HG03066 (cell line): ENCODE measurements at regions not wholly inside any gene's neighbourhood (a gene's known extent, or its start where the extent isn't known, plus 50 kb on each side); places are given as distances from the start of the nearest gene placed in this dataset.

Experiments used
- ATAC-seq: cut with Tn5 transposase; IDR thresholded peaks from one replicate; pipeline ENCODE4 v1.9.1; 2021; ENCODE audit warnings: low read depth; ENCODE audit not compliant: unreplicated experiment

GRCh38 chr7:123401295-123401694, 133.1 kb downstream of the IQUB start:
- no peak for ATAC-seq

DNA sequence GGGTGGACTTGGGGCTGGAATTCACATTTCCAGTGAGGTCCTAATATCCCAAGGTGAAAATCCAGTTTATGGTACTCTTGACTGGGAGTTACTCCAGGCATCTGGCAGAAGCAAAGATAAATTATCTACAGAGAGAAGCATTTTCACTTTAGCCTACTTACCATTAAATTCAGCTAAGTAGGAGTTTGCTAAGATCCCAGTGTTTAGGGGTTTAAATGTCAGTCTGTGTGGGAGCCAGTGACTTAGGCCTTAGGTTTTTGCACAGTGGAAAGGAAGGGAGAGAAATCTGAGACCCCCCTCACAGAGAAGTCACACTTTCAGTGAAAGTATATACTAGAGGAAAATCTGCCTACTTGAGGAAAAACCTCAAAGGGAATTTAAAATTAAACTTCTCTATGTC, 134.2 kb downstream of the IQUB start:
- no peak for ATAC-seq

DNA sequence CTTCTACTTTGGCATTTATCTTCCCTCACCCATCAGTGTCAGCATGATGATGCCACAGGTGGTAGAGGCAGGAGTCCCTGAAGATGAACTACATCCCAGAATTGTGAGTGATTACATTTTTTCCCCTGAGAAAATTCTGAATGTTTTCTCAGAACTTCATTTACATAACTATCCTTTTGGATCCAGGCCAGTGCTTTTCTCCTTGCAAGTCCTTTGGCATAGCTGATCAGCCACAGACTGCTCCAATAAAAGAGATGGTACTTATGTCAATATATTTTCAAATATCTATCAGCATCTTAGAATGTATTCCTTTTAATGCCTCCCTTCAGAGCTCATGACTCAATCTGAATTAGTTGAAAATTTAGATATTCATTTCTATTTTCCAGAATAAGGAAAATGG, 135.5 kb downstream of the IQUB start:
- ATAC-seq = no peak

DNA sequence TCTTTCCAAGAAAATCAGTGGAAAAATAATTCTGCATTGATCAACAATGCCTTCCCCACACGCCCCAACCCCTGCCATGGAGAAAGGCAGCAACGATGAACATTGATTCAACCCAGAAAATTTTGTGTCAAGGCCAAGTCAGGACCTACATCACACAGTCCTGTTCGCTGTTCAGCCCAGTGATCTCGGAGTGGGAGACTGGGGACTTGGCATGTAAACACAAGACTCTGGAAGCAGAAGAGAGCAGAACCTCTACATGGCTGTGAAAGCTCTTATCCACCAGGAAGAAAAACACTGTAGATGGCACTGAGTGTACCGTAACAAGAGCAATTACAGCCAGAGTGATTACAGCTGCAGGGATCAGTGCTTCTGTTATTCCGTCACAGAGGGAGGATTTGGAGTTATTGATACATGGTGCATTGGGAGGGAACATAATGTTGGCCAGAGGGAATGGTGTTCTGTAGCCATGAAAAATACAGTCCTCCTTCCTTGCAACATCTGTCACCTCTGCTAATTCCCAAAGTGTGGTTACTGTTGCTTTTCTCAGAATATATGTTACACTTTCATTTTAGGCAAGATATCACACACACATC, 136.6 kb downstream of the IQUB start:
- no peak for ATAC-seq

GRCh38 chr7:123393623-123394022, 140.8 kb downstream of the IQUB start:
- ATAC-seq = no peak

DNA sequence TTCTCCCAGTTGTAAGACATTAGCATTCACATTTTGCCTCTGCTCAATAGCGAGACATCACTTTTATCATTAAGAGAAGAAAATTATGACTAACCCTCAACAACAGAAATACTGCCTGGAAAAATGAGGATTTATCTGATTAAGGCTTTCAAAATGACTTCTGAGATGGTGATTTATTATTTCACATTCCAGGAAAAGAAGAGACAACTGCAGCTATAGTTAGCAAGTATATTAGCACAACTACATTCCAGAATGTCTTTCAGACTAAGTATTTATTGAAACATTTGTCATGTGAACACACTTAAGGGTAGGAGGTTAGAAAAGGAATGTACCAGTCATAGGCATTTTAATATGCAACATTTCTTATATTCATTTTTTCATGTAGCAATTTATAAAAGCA, 162.0 kb downstream of the IQUB start:
- no peak for ATAC-seq

- peak; percentile 85 for ATAC-seq
Measured at GRCh38 chr7:123367484-123368122, 166.8 kb downstream of the IQUB start.

DNA sequence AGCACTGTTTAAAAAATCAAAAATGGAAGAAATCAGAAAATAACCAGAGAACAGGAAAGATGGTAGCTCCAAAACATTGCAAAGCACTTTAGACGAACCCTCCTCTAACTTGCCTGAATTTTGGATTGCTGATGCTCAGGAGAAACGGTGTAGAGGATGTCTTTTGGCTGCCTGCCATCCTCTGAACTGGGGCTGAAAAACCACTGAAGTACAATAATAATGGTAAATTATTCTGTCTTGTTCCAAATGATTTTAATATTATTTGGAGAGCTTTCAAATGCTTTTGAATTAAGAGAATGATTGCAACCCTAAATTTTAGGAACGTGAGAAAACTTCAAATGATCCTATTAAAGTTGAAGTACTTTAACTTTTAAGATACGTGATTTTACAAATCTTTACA, 167.3 kb upstream of the SLC13A1 start:
- ATAC-seq = no peak

DNA sequence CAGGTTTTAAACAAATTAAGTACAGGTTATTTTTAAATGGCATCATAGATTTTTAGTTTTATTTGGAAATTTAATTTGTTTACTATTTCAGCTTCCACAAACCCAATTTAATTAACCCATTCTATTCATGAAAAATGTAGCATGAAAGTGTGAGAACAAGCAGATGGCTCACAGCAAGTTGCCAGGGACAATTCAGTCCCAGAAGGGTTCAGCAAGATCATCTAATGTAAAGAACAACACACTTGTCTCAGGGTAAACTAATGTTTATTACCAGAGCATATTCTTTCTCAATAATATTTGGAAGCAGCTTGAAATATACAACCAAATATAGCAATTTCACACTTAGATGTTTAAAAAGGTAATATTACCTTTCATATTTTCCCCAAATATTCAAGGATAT, 166.9 kb upstream of the SLC13A1 start:
- ATAC-seq = no peak

- ATAC-seq = no peak
Measured at GRCh38 chr7:123360631-123361030, 160.9 kb upstream of the SLC13A1 start.

GRCh38 chr7:123355576-123356190, 155.9 kb upstream of the SLC13A1 start:
- no peak for ATAC-seq

- no peak for ATAC-seq
Measured at GRCh38 chr7:123352973-123353372, 153.2 kb upstream of the SLC13A1 start.

DNA sequence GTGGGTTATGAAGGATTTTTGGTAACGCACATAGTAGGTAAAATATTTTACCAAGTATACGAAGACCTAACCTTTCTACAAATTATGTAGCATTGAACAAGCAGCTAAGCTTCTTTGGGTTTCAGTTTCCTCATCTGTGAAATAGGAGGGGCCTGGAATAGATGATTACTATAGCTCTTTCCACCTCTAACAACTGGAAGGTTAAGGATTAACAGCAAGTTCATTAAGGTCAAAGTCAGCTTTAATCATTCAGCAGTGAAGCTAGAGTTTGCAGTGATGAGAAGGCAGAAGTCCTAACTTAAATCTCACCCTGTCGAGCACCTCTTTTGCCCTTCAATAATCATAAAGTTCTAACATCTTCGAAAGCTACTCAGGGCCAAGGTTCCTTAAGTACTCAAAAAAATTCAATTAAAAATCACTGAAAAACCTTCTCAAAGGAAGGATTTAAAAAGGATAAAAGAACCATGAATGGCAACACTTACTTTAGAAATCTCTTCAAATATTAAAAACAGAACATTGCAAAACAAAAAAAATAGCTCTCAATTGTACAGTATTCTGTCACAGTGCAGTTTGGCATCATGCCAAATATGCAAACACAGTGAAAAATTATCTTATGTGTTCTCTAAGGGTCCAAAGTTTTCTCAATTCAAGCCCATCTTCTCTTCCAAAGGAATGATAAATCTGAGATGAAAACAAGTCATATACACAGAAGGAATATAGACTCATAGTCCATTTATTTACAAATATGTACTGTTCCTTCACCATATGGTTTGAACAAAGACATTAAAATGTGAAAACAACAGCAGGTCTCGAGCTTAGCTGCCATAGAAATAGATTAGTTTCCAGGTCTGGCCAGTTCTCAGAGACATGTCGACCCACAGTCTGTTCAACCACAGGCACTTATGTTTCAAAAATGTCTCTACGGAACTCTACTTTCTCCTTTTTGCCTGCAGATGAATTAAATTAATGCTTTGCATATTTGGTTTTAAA, 152.0 kb upstream of the SLC13A1 start:
- no peak for ATAC-seq

- ATAC-seq = no peak
Measured at GRCh38 chr7:123351027-123351426, 151.3 kb upstream of the SLC13A1 start.

DNA sequence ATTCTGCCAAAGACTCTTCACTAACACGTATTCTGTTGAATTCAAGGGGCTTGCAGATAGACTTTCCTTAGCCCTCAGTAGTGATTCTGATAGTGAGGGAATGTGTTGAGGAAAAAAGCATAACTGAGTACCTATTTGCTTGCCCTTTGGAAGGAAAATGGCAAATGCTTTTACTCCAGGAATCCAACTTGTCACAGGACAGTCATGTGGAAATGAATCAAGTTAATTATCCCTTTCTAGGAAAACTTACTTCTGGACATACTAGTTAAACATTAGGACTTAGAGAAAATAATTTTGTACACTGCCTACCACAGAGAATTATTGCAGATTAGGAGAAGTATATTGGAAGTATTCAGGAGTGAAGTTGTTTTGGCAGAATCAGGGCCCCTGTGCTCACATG, 148.9 kb upstream of the SLC13A1 start:
- ATAC-seq = no peak

DNA sequence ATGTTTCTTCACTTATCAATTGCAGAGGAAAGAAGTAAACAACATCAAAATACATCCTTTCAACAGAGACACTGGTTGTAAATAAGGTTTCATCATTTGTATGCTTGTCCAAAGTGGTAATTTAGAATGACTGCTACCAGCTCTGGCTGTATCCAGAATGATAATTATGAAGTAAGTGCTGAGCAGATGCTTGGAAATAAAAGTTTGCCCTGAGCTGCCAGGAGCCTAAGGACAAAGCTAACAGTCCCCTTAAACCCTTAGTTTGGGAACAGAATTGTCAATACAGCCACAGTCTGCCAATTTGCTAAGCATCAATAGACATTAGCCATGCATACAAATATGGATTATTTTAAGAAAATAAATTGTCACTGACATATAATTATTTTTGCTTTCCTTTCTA, 147.0 kb upstream of the SLC13A1 start:
- no peak for ATAC-seq

- ATAC-seq = no peak
Measured at GRCh38 chr7:123343611-123344010, 143.8 kb upstream of the SLC13A1 start.

DNA sequence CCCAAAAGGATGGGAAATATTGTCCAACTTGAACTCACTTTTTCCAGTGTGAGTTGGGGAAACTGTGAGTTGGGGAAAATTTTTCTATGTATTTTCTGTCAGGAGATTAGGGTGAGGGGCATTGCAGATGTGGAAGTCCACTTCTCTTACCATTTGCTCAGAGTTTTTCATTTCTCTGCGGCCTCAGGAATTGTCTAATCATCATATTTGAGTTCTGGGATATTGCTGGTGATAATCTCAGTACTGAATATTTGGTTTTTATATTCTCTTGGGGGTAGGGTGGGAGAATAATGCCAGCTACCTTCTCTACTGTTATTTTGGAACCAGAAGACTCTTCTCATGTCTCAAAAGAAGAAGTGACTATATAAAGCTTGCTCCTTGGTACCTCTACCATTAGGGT, 141.3 kb upstream of the SLC13A1 start:
- no peak for ATAC-seq

- no peak for ATAC-seq
Measured at GRCh38 chr7:123338688-123339087, 138.9 kb upstream of the SLC13A1 start.

DNA sequence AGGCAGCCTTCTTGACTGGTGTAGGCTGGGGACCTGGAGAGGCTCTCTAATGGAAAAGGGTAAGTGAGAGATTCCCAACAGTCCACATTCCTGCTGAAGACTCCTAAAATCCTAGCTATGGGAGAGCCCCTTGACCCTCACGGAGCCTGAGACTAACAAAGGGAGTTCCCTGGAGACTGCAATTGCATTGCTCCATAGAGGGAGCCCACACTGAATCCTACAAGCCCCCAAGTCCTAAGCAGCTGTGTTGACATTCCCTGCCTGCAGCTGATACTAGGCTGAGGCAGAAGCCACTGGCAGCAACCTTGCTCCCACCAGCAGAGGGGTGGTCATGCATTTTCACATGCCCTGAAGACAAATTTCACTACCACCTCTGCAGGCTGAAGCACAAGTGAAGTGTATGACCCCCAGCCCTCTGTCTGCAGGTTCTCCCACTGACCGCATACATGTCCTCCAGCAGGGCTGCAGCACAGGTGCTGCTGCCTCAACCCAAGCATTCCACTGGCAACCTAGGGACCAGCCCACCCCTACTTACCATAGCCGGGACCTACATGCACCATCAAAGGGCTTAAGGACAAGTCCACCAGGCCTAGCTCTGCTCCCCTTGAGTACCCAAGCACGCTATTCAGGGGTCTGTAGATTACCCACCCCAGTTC, 130.3 kb upstream of the SLC13A1 start:
- ATAC-seq = no peak

DNA sequence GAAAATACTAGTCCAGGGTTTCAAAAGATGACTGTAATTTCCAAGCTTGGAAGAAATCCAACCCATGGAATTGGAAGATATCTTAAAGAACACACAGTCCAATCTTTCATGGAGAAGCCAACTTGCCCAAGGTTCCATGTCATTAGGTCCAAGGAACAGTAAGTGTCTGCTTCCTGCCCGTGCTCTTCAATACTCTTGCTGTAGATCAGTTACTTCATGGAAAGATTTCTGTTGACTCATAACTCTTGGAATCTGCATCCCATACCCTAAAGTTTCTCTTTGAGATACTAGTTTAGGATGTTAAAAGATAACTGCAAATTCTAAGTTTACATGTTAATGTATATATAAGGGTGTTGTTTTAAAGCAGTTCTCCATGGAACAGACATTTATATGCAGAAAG, 127.9 kb upstream of the SLC13A1 start:
- no peak for ATAC-seq
